ENCODE measurements at regions not wholly inside any gene's neighbourhood (a gene's known extent, or its start where the extent isn't known, plus 50 kb on each side); places are given as distances from the start of the nearest gene placed in this dataset.

DNA sequence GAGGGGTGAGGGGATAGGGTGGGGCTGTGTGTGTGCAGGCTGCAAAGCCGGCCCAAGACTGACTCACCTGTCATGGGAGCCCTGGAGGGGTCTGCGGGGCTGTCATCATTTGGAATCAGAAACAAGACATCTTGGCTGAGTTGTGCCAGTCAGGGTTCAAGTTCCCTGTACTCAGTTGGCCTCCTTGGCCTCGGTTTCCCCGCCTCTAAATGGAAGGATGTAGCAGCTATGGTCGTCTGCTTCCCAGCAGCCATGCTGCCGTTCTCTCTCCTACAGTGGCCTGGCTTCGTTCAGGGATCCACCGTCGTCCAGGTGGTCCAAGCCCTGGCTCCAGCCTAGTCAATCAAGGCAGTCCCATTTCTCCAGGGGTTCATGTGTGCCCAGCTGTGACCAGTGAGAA is 83.6 kb upstream of the PMEPA1 start:
- DNase-seq = no peak

DNA sequence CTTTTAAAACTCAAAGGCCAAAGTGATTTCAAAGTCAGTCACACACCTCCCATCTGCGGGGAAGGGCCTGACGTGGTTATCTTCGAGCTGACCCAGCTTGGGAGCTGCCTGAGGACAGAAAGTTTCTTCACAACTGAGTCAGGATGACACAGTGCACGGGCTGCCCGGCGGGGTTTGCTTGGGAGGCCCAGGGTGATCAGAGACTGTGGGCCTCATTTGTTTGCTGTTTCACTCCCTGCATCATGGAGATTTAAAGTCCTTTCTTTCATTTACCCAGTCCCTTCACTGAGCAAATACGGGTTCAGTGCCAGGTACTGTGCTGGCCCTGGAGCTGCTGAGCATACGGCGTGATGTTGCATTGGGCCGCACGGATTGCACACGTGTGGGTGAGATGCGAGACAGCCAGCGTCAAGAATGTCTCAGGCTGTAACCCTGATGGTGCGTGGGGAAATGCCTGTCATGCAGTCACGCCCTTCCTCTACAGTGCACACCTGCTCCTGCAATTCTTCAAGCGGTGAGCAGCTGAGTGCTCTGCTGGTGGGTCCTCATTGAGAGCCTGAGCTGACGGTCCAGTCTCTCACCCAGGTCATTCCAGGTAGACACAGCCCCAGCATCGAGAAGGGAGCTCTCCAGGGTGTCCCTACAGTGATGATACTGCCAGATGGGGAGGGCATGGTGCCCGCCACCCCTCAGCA is 82.7 kb upstream of the PMEPA1 start:
- peak in 1 of 56 donors; percentile 5 for DNase-seq

DNA sequence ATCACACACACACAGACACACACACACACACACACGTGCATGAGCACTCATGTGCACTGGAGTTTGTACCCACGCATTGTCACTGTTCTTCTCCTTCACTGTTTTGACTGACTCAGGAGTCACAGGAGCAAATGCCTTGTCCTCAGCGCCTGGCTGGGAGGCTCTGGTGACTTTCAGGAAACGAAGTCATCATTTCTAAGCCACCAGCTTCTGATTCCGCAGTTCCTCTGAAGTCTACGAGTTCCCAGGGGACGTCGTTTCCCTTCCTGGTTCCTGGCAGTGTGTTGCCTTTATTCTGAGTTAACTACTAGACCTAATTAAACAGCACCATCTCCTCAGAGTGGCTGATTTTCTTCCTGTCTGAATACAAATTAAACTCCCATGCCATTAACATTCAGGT is 82.2 kb upstream of the PMEPA1 start:
- peak in 1 of 56 donors; percentile 9 for DNase-seq

DNA sequence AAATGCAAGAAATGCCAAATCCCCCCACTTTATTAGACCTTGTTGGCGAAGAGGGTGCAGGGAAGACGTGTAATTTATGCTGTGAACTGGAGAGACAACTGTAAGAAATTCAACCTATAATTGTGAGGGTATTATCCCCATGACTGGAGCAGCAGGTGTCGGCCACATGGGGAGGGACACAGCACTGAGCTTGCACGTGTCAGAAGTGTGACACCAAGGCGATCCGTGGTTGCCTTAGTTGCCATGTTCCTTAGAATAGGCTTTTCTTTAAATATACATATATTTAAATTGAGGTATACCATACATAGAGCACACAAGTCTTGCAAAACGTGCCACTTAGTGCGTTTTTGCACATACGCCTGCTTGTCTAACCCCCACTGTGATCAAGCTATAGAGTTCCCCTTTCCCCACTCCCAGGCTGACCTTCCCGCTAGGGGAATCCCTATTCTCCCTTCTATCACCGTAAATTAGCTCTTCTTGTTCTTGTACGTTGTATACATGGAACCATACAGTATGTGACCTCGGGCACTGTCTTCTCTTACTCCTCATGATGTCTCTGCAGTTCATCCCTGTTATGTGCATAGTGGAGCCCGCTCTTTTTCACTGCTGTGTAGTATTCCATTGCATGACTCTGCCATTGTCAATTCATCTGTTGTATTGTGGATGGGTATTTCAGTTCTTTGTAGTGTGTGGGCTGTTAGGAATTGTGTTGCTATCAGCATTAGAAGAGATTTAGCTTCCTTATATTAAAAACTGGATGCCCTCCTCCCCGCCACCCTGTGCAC is 81.6 kb upstream of the PMEPA1 start:
- no peak for DNase-seq

DNA sequence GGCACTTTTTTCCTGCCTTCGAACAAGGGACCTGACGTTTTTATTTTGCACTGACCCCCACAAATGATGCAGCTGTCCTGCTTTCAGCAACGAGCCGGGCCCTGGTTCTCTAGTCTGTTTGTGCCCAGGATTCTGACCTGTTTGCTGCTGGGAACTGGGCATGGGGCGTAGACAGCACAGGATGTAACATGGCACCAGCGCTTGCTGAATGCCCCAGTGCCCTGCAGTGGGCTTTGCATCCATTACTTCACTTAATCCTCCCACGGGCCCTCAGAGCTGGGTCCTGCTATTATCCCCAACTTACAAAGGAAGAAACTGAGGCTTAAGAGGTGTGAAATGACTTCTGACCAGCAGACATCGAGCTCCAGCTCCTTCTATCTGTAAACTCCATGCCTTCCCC is 80.4 kb upstream of the PMEPA1 start:
- DNase-seq = no peak

DNA sequence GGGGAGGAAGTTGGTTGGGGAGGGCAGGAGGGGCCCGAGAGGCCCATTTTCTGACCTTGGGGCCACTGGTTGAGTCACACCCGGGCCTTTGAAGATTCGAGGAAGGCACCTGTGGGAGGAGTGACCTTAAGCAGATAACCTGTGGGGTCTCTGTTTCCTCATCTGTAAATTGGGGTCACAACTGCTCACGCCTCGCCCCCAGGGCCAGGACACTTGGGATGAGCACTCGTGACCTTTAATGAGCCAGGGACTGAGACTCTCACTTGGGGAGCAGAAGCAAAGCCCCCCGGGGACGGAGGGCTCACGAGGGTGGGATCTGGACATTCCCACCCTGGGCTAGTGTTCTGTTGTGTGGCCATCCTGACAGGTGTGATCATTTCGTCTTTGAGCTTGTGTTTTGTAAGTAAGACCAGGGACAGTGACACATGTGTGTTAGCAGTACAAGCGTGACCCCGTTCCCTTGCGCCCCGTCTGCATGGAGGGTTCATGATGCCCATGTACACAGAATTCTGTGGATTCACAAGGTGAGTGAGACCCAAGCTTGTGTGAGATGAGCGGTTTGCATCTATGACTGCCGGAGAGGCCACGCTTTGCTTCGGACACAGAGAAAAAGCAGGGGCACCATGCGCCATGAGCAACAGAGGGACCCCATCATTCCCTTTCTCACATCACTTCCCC is 79.3 kb upstream of the PMEPA1 start:
- DNase-seq = no peak

DNA sequence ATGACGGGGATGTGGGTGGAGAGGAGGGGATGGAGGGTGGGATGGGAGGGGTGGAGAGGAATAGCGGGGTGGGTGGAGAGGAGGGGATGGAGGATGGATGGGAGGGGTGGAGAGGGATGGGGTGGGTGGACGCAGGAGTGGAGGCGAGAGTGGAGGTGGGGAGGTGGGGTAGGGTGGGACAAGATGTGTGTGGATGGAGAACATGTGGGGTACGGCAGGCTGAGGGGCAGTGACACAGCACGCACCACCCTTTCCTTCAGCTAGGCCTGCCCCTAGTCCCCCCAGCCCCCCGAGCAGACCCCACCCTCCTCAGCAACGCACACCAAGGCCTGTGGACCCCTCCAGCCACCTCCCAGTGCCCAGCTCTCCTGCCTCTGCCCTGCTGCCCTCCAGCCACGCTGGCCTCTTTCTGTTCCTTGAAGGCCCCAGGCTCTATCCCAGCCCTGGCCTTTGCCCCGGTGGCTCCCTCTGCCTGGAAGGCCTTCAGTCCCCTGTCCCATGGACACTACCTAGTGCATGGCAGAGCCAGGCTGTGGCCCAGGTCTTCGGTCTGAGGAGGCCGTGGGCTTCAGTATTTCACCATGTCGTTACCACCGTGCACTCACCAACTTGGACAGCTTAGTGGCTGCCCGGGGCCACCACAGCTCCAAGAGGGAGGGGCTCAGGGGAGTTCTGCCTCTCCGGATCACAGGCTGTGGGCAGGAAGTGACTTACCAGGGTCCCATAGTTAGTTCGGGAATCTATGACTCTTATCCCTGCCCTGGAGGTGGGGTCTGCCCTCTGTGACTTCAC is 78.4 kb upstream of the PMEPA1 start:
- no peak for DNase-seq

DNA sequence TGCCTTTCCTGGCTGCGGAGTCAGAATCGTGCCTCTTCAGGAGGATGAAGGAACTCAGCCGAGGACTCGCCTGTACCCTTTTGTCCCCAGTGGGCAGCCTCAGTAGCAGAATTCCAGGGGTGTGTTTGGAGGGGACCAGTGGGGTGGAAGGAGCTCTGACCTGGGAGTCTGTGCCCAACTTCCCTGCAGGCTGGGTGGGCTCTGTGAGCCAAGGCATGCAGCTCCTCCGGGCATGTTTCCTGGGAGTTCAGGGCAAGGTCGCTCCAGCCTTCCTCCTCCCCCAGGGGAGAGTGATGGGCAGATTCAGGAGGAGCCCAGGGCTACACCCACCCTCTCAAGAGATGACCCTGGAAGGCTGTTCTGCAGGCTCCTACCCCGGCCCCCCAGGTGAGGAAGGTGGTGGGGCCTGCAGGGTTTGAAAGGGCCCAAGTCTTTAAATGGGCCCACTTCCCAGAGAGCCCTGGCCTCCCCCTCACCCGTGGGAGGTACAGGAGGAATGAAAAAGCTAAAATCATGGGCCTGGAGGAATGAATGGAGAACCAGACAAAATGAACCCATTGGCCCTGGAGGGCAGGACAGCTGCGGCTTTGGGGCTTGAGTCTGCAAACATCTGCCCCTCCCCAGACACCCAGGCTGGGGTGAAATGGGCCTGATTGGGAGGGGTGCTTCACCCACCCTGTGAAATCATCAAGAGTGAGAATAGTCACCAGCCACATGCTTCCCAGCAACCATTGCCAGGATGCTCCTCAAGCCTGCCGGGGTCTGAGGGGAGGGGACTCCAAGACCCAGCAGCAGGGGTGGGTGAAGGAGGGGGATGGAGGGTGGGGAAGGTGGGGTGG is 77.6 kb upstream of the PMEPA1 start:
- DNase-seq = no peak

DNA sequence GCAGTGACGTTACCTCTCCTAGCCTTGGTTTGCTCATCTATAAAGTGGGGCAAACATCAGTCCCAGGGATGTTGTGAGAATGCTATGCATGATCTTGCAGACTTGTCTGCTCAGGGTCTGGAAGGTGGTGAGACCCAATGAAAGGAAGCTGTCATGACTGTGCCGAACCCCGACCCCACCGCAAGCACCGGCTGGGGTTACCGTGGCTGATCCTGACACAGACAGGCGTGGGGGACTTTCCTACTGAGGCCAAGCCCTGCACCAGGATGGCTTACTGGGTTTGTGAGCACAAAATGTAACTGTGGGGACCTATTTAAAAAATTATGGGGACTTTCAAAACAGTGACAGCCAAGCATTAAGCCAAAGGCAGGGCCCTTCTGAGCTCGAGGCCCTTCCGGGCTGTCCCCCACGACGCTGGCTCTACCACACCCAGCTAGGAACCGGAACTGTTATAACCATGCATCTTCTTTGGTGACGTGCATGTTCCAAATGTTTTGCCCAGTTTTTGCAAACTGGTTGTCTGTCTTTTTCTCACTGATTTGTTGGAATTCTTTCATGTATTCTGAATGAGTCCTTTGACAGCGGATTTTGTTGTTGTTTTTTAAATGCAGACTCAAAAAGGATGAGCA is 76.6 kb upstream of the PMEPA1 start:
- DNase-seq = no peak

DNA sequence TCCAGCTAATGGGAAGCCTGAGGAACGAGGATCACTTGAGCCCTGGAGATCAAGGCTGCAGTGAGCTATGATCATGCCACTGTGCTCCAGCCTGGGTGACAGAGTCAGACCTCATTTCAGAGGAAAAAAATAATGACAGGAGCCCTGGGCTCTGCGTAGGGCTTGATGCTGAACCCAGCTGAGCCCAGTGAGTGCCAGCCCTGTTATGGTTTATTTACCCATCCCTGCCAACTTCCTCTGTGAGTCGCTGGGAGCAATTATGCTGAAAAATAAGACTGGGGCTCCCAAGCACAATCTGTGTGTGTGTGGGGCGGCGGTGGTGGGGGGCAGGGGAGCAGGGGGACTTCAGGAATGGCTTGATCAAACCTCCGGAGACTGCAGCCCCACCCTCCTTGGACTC is 75.9 kb upstream of the PMEPA1 start:
- no peak for DNase-seq

DNA sequence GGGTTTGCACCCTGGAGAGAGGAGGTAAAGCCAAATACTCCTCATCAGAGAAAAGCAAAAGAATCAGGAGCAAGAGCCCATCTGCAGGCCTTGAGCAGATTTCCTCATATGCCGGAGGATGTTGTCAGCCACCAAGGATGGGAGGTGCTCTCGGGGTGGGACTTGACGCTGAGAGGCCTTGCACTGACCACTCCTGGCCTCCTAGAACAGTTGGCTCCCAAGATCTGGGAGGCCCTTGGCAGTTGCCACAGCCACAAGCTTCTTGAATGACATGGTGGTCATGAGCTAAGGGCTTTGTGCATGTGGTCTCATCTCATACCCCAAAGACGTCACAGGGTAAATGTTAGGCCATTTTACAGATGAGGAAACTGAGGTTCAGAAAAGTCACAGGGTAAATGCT is 75.2 kb upstream of the PMEPA1 start:
- no peak for DNase-seq

DNA sequence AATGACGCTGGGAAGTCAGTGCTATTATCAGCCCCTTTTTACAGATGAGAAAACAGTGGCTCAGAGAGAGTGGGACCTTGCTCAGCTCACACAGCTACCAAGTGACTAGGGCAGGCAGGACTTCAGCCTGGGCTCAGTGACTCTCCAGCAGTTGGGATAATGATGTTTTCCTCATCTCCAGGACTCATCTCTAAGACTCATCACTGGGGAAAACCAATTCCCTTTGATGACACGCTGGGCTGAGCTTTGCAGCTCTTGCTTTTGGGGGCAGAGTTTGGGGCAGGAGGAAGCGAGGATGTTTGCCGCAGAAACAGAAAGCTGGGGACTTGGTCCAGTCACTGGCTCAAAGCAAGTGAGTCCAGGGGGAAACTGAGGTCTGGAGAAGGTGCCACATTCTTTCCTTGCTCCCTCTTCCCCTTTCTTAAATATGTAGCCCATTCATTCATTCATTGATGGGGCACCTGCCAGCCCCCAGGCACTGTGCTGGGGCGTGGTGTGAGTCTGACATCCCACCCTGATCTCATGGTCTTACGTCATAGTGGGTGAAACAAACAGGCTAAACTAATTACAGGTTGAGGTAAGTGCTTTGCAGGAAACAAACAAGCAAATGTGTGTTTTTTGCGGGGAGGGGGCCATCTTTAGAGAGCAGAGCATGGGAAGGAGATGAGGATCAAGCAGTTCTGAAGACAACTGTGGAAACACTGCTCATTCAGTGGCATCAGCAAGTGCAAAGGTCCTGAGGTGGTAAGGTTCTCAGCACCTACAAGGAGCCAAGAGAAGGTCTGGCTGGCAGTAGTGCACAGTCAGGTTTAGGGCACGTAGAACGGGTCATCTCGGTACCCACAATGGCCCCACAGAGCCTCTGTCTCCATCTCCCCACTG is 74.4 kb upstream of the PMEPA1 start:
- DNase-seq = no peak

DNA sequence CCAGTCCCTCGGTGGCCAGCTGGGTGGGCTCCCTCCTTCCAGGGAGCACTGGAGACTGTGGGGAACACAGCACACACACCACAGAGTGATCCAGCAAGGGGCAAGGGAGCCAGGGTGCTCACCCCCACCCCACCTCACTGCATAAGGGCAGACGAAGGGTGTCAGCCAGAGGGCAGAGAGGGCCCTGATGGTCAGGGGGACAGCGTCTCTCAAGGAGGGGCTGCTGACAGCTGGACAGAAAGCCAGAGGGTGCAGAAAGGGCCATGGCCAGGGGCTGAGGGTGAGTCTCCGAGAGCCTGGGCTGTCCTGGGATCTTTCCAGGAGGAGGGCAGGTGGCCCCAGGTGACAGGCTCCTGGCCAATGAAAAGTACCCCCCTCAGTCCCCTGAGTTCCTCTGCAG is 73.4 kb upstream of the PMEPA1 start:
- DNase-seq = no peak

DNA sequence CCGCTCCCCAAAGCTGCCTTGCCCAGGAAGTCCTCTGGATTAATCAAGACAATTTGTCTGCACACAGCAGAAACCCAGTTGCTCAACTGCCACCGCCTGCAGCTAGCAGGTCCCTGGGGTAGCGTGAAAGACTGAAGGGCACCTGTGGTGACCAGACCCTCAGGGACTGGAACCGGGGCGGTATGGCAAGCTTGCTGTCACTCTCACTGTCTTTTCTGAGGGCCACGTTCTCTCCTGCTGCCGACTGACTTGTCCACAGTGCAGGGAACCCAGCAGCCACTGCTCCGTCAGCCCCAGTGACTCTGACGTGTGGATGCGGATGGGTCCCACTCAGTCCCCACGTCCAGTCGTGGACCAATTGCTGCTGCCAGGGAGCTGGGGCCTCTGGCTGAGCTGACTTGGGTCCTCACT is 72.8 kb upstream of the PMEPA1 start:
- DNase-seq = no peak

DNA sequence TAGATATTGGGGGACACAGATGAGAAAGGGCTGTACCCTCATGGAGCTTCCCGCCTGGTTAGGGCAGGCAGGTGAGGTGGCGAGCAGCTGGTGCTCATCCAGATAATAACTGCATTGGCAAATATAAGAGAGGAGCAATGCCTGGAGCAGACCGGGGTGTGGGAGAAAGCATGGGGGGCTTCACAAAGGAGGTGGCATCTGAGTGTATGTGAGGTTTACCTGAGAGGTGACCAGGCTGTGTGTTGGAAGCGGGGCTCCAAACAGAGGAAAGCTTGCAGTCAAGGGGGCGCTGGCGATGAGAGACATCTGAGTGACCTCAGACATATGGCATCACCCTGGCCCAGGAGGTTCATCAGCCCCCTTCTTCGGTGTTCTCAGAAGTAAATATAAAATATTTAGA is 72.1 kb upstream of the PMEPA1 start:
- DNase-seq = no peak

DNA sequence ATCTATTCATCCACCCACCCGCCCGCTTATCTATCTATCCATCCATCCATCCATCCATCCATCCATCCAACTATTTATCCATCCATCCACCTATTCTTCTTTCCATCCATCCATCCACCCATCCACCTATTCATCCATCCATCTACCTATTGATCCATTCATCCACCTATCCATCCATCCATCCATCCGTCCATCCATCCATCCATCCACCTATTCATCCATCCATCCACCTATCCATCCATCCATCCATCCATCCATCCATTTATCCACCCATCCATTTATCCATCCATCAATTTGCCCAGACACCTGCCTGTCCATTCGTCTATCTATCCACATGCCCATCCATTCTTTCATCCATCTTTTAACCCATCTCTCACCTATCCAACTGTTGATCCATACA is 71.1 kb upstream of the PMEPA1 start:
- DNase-seq = no peak

DNA sequence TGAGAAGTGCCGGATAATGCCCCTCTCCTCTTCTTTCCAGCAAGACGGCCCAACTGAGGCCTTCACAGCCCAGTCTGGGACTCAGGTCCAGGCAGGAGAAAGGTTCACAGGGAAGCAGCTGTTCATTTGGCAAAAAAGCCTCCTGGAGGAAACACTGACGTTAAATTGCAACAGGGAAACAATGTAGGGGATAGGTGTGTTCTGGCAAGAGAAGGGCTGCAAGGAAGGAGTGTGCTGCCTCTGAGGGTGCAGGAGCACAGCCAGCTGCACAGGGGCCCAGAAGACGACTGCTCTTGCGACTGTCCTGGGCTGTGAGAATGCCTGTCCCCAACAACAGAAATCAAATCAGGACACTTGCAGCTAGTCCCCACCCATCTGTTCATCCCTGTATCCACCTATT is 70.6 kb upstream of the PMEPA1 start:
- no peak for DNase-seq

DNA sequence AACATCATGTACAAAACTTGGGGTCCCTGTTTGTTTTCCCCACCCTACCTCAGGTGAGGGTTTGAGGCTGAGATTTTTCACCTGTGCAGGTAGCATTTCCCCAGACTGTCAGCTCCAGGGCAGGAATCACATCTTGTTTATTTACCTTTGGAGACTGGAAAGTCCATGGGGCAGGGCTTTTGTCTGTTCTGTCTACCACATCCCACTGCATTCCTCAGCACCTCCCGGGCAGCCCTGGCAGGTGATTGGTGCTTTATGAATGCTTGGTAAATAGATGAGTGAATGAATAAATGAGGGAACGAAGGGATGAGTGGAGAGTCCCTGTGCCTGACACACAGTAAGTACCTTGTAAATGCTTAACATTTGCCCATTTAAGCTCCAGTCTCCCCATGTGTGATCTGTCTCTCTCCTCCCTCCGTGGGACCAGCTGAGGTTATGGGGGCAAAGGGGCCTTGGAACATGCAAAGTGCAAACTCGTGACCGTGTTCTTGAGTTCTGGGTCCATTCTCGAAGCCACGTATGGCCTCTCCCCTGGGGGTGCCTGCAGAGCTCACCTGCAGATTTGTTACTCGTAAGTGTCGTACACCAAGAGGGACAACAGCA is 69.7 kb upstream of the PMEPA1 start:
- no peak for DNase-seq

DNA sequence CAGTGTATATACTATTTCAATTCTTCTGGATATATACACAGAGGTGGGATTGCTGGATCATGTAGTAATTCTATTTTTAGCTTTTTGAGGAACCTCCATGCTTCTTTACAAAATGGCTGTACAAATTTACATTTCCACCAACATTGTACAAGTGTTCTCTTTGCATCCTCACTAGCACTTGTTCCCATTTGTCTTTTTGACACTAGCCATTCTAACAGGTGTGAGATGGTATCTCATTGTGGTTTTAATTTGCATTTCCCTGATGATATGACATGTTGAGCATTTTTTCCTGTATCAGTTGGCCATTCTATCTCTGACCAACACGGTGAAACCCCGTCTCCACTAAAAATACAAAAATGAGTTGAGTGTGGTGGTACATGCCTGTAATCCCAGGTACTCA is 68.1 kb upstream of the PMEPA1 start:
- no peak for DNase-seq

Measured in amygdala (tissue), 56 donors.